Medulla oblongata (tissue), 1 donor: ENCODE measurements at regions not wholly inside any gene's neighbourhood (a gene's known extent, or its start where the extent isn't known, plus 50 kb on each side); places are given as distances from the start of the nearest gene placed in this dataset.

Experiments
- DNase-seq: peaks from one replicate; pipeline ENCODE4 v3.0.0-alpha.2; 2015; ENCODE audit errors: extremely low spot score

- no peak for DNase-seq
Observed at GRCh38 chr12:74456431-74456830, 81.2 kb upstream of the ATXN7L3B start.

- DNase-seq, result no peak
Observed at GRCh38 chr12:74468401-74468800, 69.2 kb upstream of the ATXN7L3B start.

DNA sequence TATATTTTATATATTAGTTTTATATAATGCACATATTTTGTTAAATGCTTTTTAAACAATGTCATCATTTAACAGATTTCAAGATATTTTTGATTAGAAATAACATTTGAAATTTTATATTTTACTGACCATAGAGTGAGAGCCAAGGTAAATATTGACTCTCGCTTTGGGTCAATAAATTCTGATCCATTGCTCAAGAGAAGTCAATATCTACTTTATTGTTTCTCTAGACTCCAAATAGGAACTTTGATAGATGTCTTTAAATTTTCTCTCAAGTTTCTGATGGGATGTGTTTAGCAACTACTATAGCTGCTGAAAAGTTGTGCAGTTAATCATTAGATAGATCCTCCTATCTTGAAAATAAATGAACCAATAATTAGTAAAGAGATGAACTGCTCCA is 61.4 kb upstream of the ATXN7L3B start:
- DNase-seq, result no peak

DNA sequence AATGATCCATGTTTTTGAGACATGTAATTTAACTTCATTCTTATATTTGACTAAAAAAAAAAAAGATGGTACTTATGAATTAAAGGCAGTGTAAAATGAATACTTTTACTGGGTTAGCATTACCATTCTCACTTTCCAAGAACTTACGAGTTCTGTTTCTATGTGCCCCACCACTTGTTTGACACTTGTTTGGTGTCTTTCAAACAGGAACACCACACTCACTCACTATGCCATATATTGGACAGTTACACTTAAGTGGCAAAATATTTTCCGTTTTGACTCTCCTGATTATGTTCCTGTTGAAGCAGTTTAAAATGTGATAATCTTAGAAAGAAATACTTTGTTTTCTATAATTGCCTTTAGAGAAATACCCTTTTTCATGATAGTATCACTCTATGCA is 56.6 kb upstream of the ATXN7L3B start:
- DNase-seq, result no peak

- no peak for DNase-seq
Observed at GRCh38 chr12:74482115-74482514, 55.5 kb upstream of the ATXN7L3B start.

GRCh38 chr12:74483057-74483456 is 54.6 kb upstream of the ATXN7L3B start:
- no peak for DNase-seq
